ENCODE measurements at regions not wholly inside any gene's neighbourhood (a gene's known extent, or its start where the extent isn't known, plus 50 kb on each side); places are given as distances from the start of the nearest gene placed in this dataset.

- DNase-seq (ENCODE audit: low read depth in 1 of 2, low spot score in 2 of 2) (peak in 1 of 2 experiments; percentile 17), FAIRE-seq (no peak)
- H4K91ac ChIP-seq (replicated peaks; ENCODE audit: insufficient read length, low read length) = no peak overlapping the region
- TF ChIP-seq POLR2AphosphoS5 (IDR thresholded peaks at IDR 0.05; ENCODE audit: low read depth, low read length) (no peak), RFX5 (IDR thresholded peaks at IDR 0.05; ENCODE audit: borderline replicate concordance, low read depth, low read length) (no peak), SP1 (IDR thresholded peaks at IDR 0.05; ENCODE audit: low read depth, low read length) (no peak), CREB1 (IDR thresholded peaks at IDR 0.05) (no peak)
- WGBS, 2 experiments (ENCODE audit: extremely low coverage in 1 of 2, insufficient coverage in 1 of 2, insufficient read length in 1 of 2, insufficient replicate concordance in 2 of 2, low coverage in 1 of 2, low lambda C conversion rate in 2 of 2, missing lambda C conversion rate in 1 of 2) = 85% methylated on average over 8 of the region's 8 CpGs; no CpG with 5 or more reads in 1 of the 2 experiments
- no peak overlapping the region for H3K14ac ChIP-seq (ENCODE audit: insufficient read length)
- no peak overlapping the region for H3K18ac ChIP-seq (ENCODE audit: extremely low read depth, low read length)
- no peak overlapping the region for H2BK120ac ChIP-seq (replicated peaks; ENCODE audit: low read depth, low read length)
- H2AFZ ChIP-seq (ENCODE audit: low read length) = no peak overlapping the region
- no peak overlapping the region for H4K5ac ChIP-seq (ENCODE audit: insufficient read length, low read depth, low read length)
- H3K23ac ChIP-seq (ENCODE audit: insufficient read length) = no peak overlapping the region
- no peak overlapping the region for H2BK15ac ChIP-seq (ENCODE audit: low read length)
- H3K4me1 ChIP-seq (replicated peaks in 1 of 4; ENCODE audit: control insufficient read depth in 3 of 4, insufficient read depth in 4 of 4, low read length in 3 of 4) = peaks cover 0 to 3% (median 0%) of the 10 kb centered on the region in 4 experiments; a peak in 1 of 7 replicates
- H3K9me3 ChIP-seq (ENCODE audit: insufficient read depth in 2 of 2, low read depth in 1 of 2, low read length in 1 of 2) = peaks cover 3% of the 10 kb centered on the region in 2 experiments; a peak in 1 of 4 replicates
- ChIA-PET POLR2A (ENCODE audit: partially characterized antibody) (interaction anchor here (1.8 kb wide), 1 partner anchor 10 kb away, joined by 6 read pairs; no protein-coding TSS in a partner anchor), CTCF (ENCODE audit: partially characterized antibody) (interaction anchor here (1.5 to 3.2 kb wide), 4 partner anchors 8 to 61 kb away, joined by 4 to 29 read pairs (median 6); no protein-coding TSS in a partner anchor)
- H3K27ac ChIP-seq (ENCODE audit: low read depth, low read length) = no peak overlapping the region
- H2BK5ac ChIP-seq (ENCODE audit: low read depth, low read length) = no peak overlapping the region
- no peak overlapping the region for H3K9ac ChIP-seq (replicated peaks in 1 of 4; ENCODE audit: extremely low read depth in 1 of 4, low read depth in 3 of 4, low read length in 3 of 4)
- H3K23me2 ChIP-seq (ENCODE audit: low read depth, low read length) = no peaks in the 10 kb centered on the region
- no peak overlapping the region for H2BK20ac ChIP-seq (ENCODE audit: low read length)
- no peak overlapping the region for H3K4ac ChIP-seq (replicated peaks; ENCODE audit: insufficient read length, low read depth, low read length)
- no peak overlapping the region for H3K4me3 ChIP-seq (ENCODE audit: extremely low read depth in 1 of 4, insufficient read depth in 2 of 4, low read depth in 3 of 4, low read length in 4 of 4)
- no peaks in the 10 kb centered on the region for H4K20me1 ChIP-seq (replicated peaks in 1 of 2; ENCODE audit: control insufficient read depth in 1 of 2, insufficient read depth in 2 of 2, low read length in 2 of 2)
- H4K8ac ChIP-seq (ENCODE audit: extremely low read depth, insufficient read depth, low read length) = no peak overlapping the region
- no peaks in the 10 kb centered on the region; a peak in 1 of 7 replicates for H3K27me3 ChIP-seq (replicated peaks in 1 of 4; ENCODE audit: control insufficient read depth in 3 of 4, extremely low read depth in 1 of 4, insufficient read depth in 3 of 4, low read length in 3 of 4)
- H3K36me3 ChIP-seq (ENCODE audit: control insufficient read depth in 2 of 4, insufficient read depth in 4 of 4, low read length in 3 of 4) = no peaks in the 10 kb centered on the region
- H2AK5ac ChIP-seq (ENCODE audit: low read depth, low read length) = no peak overlapping the region
- no peaks in the 10 kb centered on the region for H3K79me1 ChIP-seq (ENCODE audit: low read depth, low read length)
- H3K4me2 ChIP-seq (ENCODE audit: insufficient read depth in 1 of 2, low read depth in 2 of 2, low read length in 2 of 2) = no peak overlapping the region
- no peak overlapping the region for H3K56ac ChIP-seq (replicated peaks; ENCODE audit: insufficient read length, low read depth, low read length)
- no peaks in the 10 kb centered on the region for H3K79me2 ChIP-seq (ENCODE audit: control insufficient read depth in 1 of 2, insufficient read depth in 2 of 2, low read length in 2 of 2)
- H2BK12ac ChIP-seq (ENCODE audit: low read depth, low read length) = no peak overlapping the region
Measured at GRCh38 chr2:15757820-15758586, 166.3 kb downstream of the DDX1 start.
